IMR-90 (cell line): ENCODE measurements at regions not wholly inside any gene's neighbourhood (a gene's known extent, or its start where the extent isn't known, plus 50 kb on each side); places are given as distances from the start of the nearest gene placed in this dataset.

Experiments
- BHLHE40 ChIP-seq: fragments of 150-350 bp; IDR thresholded peaks from 2 replicates; pipeline ENCODE4 v1.6.1; 2016; ENCODE audit warnings: mild to moderate bottlenecking, low read depth, low read length
- CHD1 ChIP-seq: IDR thresholded peaks from 2 replicates; pipeline ENCODE4 v1.6.1; 2012; ENCODE audit warnings: low read depth, low read length, improper control_type of control experiment
- CTCF ChIP-seq: conservative IDR thresholded peaks from 2 replicates; pipeline ENCODE4 v1.5.1; 2012; ENCODE audit warnings: mild to moderate bottlenecking, low read depth, low read length, improper control_type of control experiment
- POLR2A ChIP-seq: IDR thresholded peaks from 2 replicates; pipeline ENCODE4 v1.6.1; 2012; ENCODE audit warnings: mild to moderate bottlenecking, low read depth, low read length
- RCOR1 ChIP-seq: IDR thresholded peaks from 2 replicates; pipeline ENCODE4 v1.6.1; 2012; ENCODE audit warnings: mild to moderate bottlenecking, low read length, improper control_type of control experiment; ENCODE audit not compliant: insufficient replicate concordance
- SMC3 ChIP-seq: fragments of 150-350 bp; IDR thresholded peaks from 2 replicates; pipeline ENCODE4 v1.6.1; 2016; ENCODE audit warnings: low read depth, mild to moderate bottlenecking, antibody characterized with exemption, low read length, moderate library complexity
- USF2 ChIP-seq: fragments of 150-350 bp; IDR thresholded peaks from 2 replicates; pipeline ENCODE4 v1.6.1; 2017; ENCODE audit warnings: mild to moderate bottlenecking, antibody characterized with exemption, low read length, low read depth

GRCh38 chr4:30868111-30868895 lies 148.1 kb downstream of the PCDH7 start:
- TF ChIP-seq CTCF, result no peak
- TF ChIP-seq BHLHE40, result no peak
- TF ChIP-seq CHD1, result no peak
- no peak for TF ChIP-seq POLR2A
- no peak for TF ChIP-seq SMC3
- TF ChIP-seq USF2, result no peak
- TF ChIP-seq RCOR1, result no peak
